HCT116 (cell line): ENCODE measurements at regions not wholly inside any gene's neighbourhood (a gene's known extent, or its start where the extent isn't known, plus 50 kb on each side); places are given as distances from the start of the nearest gene placed in this dataset.

Experiments
- ATAC-seq: fragments of 200-7000 bp; cut with Tn5 transposase; 2 replicates; pipeline ENCODE4 v1.9.1; 2020; ENCODE audit warnings: mild to moderate bottlenecking, moderate library complexity
- BruUV-seq: library from RNA; stranded (reverse); fragments of 400-500 nt; replicated peaks from 2 replicates; lab custom pipeline; 2021; lab: Mats Ljungman, UMichigan
- CTCF ChIA-PET: fragments of 300-600 bp; sonication (Branson Sonifier 250); formaldehyde crosslinking; loops from one replicate; lab custom pipeline; 2021; ENCODE audit warnings: antibody characterized with exemption; lab: Charles Lee
- POLR2A ChIA-PET: fragments of 300-600, 350-600 bp; sonication (Branson Sonifier 250); formaldehyde crosslinking; loops from one replicate; lab custom pipeline; 2021; ENCODE audit warnings: antibody characterized with exemption; lab: Charles Lee
- RAD21 ChIA-PET, 2 experiments: fragments of 300-600 bp; sonication (Branson Sonifier 250); formaldehyde crosslinking; loops; one replicate each; lab custom pipeline; 2023; ENCODE audit warnings: low total read pairs in 2 of 2; ENCODE audit not compliant: uncharacterized antibody in 2 of 2, unreplicated experiment in 2 of 2, low non-redundant PET in 1 of 2; lab: Charles Lee
- DNase-seq: peaks from one replicate; pipeline ENCODE4 v3.0.0-alpha.2; 2010; ENCODE audit warnings: low read depth, low spot score
- H2AFZ ChIP-seq: fragments of 200-600 bp; shearing (Covaris generic), sonication (generic); 2 replicates; pipeline ENCODE4 v1.6.1; 2017; ENCODE audit warnings: low read depth, mixed run types, mixed read lengths, antibody characterized with exemption, low read length; ENCODE audit not compliant: poor library complexity, severe bottlenecking
- H3K27ac ChIP-seq: 2 replicates; pipeline ENCODE4 v1.5.1; 2012; ENCODE audit warnings: low read depth, low read length
- H3K27me3 ChIP-seq: fragments of 200-600 bp; sonication (generic); 2 replicates; pipeline ENCODE4 v1.6.1; 2016; ENCODE audit warnings: mixed run types, low read length, mixed read lengths; ENCODE audit not compliant: insufficient read depth
- H3K36me3 ChIP-seq, 2 experiments: fragments of 200-500 bp in 1 of 2; fragments of 200-600 bp in 1 of 2; sonication (Bioruptor generic) in 1 of 2; sonication (generic) in 1 of 2; 2 replicates each; pipeline versions ENCODE4 v1.5.1 to v1.6.1; 2014 to 2016; ENCODE audit warnings: low read length in 2 of 2, inconsistent platforms in 1 of 2, mixed read lengths in 1 of 2, mixed run types in 1 of 2; ENCODE audit not compliant: insufficient read depth in 2 of 2, control insufficient read depth in 1 of 2
- H3K4me1 ChIP-seq, 2 experiments: fragments of 200-600 bp in 1 of 2; sonication (generic) in 1 of 2; 2 replicates each; pipeline versions ENCODE4 v1.5.1 to v1.6.1; 2012 to 2017; ENCODE audit warnings: low read length in 2 of 2, inconsistent platforms in 1 of 2, mild to moderate bottlenecking in 1 of 2, mixed read lengths in 1 of 2, mixed run types in 1 of 2, moderate library complexity in 1 of 2; ENCODE audit not compliant: insufficient read depth in 2 of 2, control insufficient read depth in 1 of 2
- H3K4me2 ChIP-seq: fragments of 200-600 bp; sonication (generic); 2 replicates; pipeline ENCODE4 v1.6.1; 2017; ENCODE audit warnings: mixed run types, low read length, mixed read lengths
- H3K4me3 ChIP-seq, 2 experiments: fragments of 200-600 bp in 1 of 2; sonication (generic) in 1 of 2; replicated peaks in 1 of 2; 2 replicates each; pipeline ENCODE4 v1.5.1; 2011 to 2016; ENCODE audit warnings: low read length in 2 of 2, control low read depth in 1 of 2, low read depth in 1 of 2, mild to moderate bottlenecking in 1 of 2, mixed read lengths in 1 of 2, mixed run types in 1 of 2
- H3K79me2 ChIP-seq: fragments of 200-600 bp; sonication (generic); 2 replicates; pipeline ENCODE4 v1.6.1; 2017; ENCODE audit warnings: mild to moderate bottlenecking, mixed run types, low read length, moderate library complexity, mixed read lengths; ENCODE audit not compliant: insufficient read depth
- H3K9ac ChIP-seq: fragments of 200-600 bp; sonication (generic); 2 replicates; pipeline ENCODE4 v1.6.1; 2016; ENCODE audit warnings: low read length, mixed read lengths
- H3K9me2 ChIP-seq: fragments of 200-600 bp; sonication (generic), shearing (Covaris generic); 2 replicates; pipeline ENCODE4 v1.6.1; 2017; ENCODE audit warnings: mixed run types, mild to moderate bottlenecking, moderate library complexity; ENCODE audit not compliant: insufficient read depth
- H3K9me3 ChIP-seq, 2 experiments: fragments of 200-500 bp in 1 of 2; fragments of 200-600 bp in 1 of 2; sonication (Bioruptor generic) in 1 of 2; sonication (generic) in 1 of 2; 2 replicates each; pipeline ENCODE4 v1.6.1; 2014 to 2017; ENCODE audit warnings: low read length in 2 of 2, mixed read lengths in 2 of 2, inconsistent platforms in 1 of 2, low read depth in 1 of 2, mild to moderate bottlenecking in 1 of 2, mixed run types in 1 of 2, moderate library complexity in 1 of 2; ENCODE audit not compliant: control insufficient read depth in 1 of 2, insufficient read depth in 1 of 2
- H4K20me1 ChIP-seq: fragments of 200-600 bp; sonication (generic), shearing (Covaris generic); 2 replicates; pipeline ENCODE4 v1.6.1; 2017; ENCODE audit warnings: mixed run types, mild to moderate bottlenecking, moderate library complexity; ENCODE audit not compliant: insufficient read depth
- CEBPB ChIP-seq: IDR thresholded peaks from 2 replicates; pipeline ENCODE4 v1.6.1; 2012; ENCODE audit warnings: low read depth
- EZH2 ChIP-seq: fragments of 200-600 bp; sonication (generic); IDR thresholded peaks from 2 replicates; pipeline ENCODE4 v1.6.1; 2017; ENCODE audit warnings: antibody characterized with exemption, mixed run types
- POLR2A ChIP-seq: IDR thresholded peaks from 2 replicates; pipeline ENCODE4 v1.7.0; 2011; ENCODE audit warnings: borderline replicate concordance; ENCODE audit not compliant: insufficient read depth, insufficient read length; ENCODE audit errors: extremely low read depth
- REST ChIP-seq: IDR thresholded peaks from 2 replicates; pipeline ENCODE4 v1.6.1; 2012; ENCODE audit warnings: low read depth
- TCF7L2 ChIP-seq: IDR thresholded peaks from 2 replicates; pipeline ENCODE4 v1.7.0; 2011; ENCODE audit warnings: borderline replicate concordance, inconsistent platforms; ENCODE audit not compliant: insufficient read depth, insufficient read length; ENCODE audit errors: extremely low read depth
- intact Hi-C: fragments of 100-400 bp; cut with micrococcal nuclease; formaldehyde crosslinking; loops from 2 replicates; pipeline ENCODE4 v1.10.0; 2022

GRCh38 chr7:35526645-35527044 is 168.3 kb downstream of the HERPUD2 start:
- Histone ChIP-seq H4K20me1 (no peaks in the 10 kb centered on the region), H3K36me3 (no peaks in the 10 kb centered on the region), H3K4me3 (no peak overlapping the region), H3K4me2 (no peak overlapping the region), H3K9me2 (no peaks in the 10 kb centered on the region), H2AFZ (no peak overlapping the region), H3K4me1 (no peaks in the 10 kb centered on the region), H3K9ac (no peak overlapping the region), H3K79me2 (no peaks in the 10 kb centered on the region), H3K9me3 (no peaks in the 10 kb centered on the region), H3K27me3 (peaks cover 6% of the 10 kb centered on the region; the same call in 1 of the 2 replicates), H3K27ac (no peak overlapping the region)
- ChIA-PET POLR2A (no interaction called here), RAD21 (no interaction called here), CTCF (no interaction called here)
- no TSS peak for BruUV-seq
- ATAC-seq (no peak), DNase-seq (no peak)
- intact Hi-C loops = no loop called here
- TF ChIP-seq EZH2 = no peak
- no peak for TF ChIP-seq REST
- TF ChIP-seq CEBPB = 0 out of 2 replicates have a peak, but pooled peaks have one; percentile 14
- TF ChIP-seq TCF7L2 = no peak
- TF ChIP-seq POLR2A = no peak
